ENCODE measurements at regions not wholly inside any gene's neighbourhood (a gene's known extent, or its start where the extent isn't known, plus 50 kb on each side); places are given as distances from the start of the nearest gene placed in this dataset.

- no peak for ATAC-seq
These were observed 79.5 kb downstream of the FOXA2 start for GRCh38 chr20:22504829-22505377.

DNA sequence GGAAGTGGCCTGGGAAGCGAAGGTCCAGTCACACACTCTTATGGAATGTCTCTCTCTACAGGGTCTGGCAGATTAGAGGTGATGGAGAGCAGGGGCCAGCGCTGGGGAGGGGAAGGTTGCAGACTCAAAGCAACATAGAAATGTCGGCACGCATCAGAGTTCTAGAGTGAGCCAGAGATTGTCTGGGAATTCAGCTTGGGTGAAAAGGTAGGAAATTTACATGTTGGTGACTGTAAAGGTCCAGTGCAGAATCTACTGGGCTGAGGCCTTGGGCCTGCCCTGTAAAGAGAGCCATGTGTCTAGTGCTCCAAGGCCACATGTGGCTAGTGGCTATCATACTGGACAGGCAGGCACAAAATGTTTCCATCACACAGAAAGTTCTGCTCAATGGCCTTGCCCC is 80.8 kb downstream of the FOXA2 start:
- no peak for ATAC-seq

DNA sequence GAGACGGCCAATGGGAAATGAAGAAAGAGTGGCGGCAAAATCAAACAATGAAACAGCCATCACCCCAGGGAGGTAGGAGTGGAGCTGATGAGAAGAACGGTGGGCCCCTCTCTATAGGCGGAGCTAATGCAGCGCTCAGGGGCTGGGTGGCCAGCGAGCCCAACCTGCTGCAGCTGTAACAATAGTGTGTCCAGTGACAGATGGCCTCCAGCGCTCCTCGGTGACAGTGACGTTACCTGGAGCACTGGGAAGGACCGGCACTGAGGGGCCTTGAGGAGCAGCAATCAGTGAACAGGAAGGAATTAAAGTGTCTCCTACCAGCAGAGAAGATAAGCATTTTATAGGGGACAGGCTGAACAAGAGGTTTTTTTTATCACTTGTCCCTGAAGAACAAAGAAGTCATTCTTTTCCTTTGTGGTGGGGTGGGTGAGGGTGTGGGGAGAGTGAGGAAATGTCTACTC is 81.6 kb downstream of the FOXA2 start:
- no peak for ATAC-seq

- no peak for ATAC-seq
These were observed 82.6 kb downstream of the FOXA2 start for GRCh38 chr20:22501566-22502344.

GRCh38 chr20:22501034-22501433 is 83.3 kb downstream of the FOXA2 start:
- ATAC-seq = no peak

DNA sequence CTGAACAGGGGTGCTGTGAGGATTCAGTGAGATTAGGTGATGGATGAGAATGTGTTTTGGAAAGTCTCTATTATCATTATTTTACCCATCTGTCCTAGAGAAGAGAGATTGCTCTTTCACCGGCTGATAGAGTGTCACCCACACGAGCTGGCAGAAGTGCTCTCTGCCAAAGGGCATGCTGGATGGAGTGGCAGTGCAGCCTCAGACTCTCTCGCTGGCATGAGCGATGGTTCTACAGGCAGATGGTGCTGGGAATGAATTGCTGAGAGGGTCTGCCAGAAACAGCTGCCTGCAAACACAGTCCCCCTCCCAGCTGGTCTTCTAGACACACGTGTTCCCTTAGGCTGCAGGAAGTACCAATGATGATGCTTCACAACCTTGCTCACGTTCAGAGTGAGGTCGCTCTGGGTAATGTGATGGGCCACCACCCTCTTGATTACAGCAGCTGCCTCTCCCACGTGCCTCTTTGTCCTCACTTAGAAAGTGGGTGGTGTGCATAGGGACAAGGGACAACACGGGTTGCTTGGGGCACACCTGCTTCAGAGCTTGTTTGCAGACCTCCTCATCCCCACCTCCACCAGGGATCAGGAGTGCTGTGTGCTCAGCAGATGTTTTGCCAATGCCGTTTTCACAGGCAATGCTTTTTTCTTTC is 84.7 kb downstream of the FOXA2 start:
- no peak for ATAC-seq

GRCh38 chr20:22496817-22497216 is 87.6 kb downstream of the FOXA2 start:
- ATAC-seq = no peak

- ATAC-seq = no peak
These were observed 88.6 kb downstream of the FOXA2 start for GRCh38 chr20:22495789-22496188.

- ATAC-seq = no peak
These were observed 89.2 kb downstream of the FOXA2 start for GRCh38 chr20:22495172-22495571.

- ATAC-seq = no peak
These were observed 91.9 kb downstream of the FOXA2 start for GRCh38 chr20:22492497-22492896.

- no peak for ATAC-seq
These were observed 93.2 kb downstream of the FOXA2 start for GRCh38 chr20:22491194-22491505.

DNA sequence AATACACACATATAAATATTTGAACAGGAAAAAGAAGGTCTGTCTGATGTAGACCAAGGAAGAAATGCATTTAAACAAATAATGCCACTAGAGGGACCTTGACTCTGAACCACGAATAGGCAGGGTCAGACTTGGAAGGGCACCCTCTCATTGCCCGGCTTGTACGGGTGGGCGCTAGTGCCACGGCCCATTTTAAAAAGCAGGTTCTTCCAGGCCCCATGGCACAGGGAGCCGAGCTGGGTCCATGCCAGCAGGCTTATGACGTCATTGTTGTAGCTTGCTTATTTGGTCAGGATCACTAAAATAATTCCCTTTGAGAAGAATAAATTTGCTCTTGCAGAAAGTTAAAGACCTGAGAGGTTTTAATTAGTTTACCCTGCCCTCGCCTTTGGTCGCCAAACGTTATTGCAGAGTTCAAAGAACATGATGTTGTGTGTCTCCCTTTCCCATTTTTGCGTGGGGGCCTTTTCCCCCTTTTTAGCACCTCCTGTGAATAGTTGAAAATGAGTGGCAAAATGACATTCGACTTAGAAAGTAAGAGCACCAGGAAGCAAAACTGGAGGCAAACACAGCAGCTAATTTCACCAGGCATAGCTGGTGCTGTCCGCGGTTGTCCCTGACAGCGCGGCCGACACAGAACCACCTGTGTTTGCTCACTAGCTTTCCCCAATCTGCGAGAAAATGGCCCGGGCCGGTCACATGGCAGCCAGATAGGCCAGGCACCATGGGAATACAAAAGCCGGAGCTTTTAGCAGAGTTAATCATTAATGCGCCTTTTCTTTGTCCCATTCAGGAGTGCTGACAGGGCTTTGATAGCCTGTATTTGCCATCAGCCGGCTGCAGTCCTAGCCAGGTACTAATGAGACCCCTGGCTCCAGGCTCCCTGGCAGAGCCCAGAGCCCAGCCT is 93.8 kb downstream of the FOXA2 start:
- no peak for ATAC-seq

DNA sequence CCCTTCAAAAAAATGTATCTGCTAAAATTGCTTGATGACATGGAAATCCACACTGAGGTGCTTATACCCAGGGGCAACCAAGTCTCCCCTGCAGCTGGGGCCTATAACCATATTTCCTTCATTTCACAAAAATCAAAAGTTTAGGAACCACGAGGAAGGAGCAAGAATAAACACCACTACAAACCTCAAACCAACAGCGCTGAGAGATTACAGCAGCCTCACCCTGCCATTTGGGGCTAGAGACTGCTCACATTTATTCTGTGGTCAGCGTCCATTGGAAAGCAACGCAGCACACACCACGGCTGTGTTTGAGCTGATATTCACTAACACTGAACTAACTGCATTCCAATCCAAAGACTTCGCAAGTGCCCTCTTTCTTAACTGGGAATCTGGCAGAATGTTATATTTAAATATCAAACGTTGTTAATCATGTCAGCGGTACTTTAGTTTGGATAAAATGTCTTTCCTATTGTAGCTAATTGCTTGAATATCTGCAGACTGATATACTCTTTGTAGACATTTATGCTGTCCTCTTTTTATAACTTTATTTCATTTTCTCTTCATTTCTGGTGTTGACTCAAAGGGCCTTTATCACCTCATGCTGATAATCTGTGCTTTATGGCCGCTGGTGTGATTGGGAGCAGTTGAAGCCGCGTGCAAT is 94.6 kb downstream of the FOXA2 start:
- ATAC-seq = no peak

GRCh38 chr20:22480336-22480735 is 104.0 kb downstream of the FOXA2 start:
- ATAC-seq = no peak

- no peak for ATAC-seq
These were observed 108.7 kb downstream of the FOXA2 start for GRCh38 chr20:22475662-22476061.

DNA sequence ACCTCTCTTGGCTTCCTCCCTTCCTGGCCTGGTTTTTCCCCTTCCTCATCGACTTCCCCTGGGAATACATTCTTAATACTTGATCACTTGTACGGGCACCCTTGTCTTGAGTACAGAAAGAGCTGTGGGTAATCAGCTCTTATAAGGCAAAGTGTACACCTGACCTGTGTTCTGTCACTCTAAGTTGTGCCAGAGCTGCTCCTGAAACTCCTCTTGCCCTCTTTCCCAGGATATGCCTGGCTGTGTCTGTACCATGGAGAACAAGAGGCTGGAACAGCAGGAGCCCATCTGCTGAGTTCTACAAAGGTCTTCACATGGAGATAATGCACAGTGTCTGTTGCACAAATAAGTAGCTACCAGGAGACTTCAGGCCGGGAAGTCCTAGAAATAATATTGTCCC is 110.1 kb downstream of the FOXA2 start:
- ATAC-seq = no peak

DNA sequence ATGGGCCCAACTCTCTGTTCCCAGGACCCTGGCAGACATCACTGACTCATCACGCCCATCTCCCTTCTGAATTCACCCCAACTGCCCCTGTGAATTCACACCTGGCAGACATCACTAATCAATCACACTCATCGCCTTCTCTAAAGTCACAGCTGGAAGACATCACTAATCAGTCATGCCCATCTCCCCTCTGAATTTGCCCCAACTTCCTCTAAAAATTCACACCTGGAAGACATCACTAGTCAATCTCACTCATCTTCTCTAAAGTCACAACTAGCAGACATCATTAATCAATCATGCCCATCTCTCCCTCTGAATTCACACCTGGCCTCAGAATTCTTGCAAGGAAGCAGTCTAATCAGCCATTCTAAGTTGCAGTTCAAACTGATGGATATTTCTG is 111.1 kb downstream of the FOXA2 start:
- ATAC-seq = no peak

DNA sequence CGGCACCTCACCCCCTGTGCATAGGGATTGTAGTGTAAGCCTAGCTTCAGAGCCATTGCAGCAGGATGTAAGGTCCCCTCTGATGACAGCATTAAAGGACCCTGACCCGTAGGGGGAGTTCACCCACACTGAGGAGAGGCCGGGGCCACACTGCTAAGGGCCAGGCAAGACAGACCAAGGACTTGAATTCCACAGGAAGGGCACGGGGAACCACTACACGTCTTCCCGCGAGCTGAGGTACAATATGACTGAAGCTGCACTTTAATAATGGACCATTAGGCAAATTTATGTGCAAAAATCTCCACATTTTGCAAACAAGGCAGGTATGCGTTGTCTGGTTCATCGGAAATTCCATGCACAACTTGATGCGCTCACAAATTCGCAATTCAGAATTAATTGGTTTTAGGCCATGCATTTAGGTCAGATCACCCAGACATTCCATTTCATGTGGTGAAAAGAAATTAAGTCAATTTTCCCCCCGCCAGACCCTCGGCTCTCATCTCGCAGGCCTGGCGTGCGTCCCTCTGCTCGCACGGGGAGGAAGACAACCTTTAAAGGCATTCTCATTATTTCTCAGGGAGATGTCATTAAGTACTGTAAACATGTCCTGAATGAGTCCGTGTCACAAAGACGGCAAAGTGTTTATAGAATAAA is 111.8 kb downstream of the FOXA2 start:
- no peak for ATAC-seq

DNA sequence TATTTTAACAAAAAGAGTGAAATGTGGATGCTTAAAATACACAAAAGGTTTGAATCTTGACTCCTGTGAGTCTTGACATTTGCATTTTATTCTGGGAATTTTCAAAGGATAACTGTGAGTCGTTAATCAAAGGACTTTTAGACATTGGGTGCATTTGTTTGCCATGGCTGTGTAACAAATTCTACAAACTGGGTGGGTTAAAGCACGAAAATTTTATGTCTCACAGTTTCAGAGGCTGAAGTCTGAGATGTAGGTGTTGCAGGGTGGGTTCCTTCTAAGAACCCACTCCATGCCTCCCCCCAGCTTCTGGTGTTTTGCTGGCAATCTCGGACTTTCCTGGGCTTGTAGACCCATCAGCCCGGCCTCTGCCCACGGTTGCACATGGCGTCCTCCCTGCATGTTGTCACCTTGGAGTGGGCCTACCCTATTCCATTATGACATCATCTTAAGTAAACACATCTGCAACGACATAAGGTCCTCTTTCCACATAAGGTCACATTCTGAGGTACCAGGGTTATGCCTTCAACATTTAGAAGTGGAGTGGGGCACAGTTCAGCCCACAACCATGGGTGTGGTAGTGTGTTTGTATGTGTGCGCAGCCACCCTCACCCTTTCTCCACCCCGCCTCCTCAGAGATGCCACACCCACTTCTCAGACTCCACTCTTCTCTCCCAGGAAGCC is 113.1 kb downstream of the FOXA2 start:
- ATAC-seq = no peak

GRCh38 chr20:22470620-22471026 is 113.7 kb downstream of the FOXA2 start:
- no peak for ATAC-seq

GRCh38 chr20:22466447-22467171 is 117.8 kb downstream of the FOXA2 start:
- no peak for ATAC-seq

Data from esophagus mucosa (tissue), 1 donor.